Mesothelial cell of epicardium (in vitro differentiated cells): ENCODE measurements at regions not wholly inside any gene's neighbourhood (a gene's known extent, or its start where the extent isn't known, plus 50 kb on each side); places are given as distances from the start of the nearest gene placed in this dataset.
"Not testable (repeated sequence)": the region's sequence is repeated elsewhere in the genome, so short reads cannot be mapped to it uniquely, and the experiment has no call there.

Experiments
- DNase-seq, 2 experiments: peaks; one replicate each; pipeline ENCODE4 v3.0.0; 2021; ENCODE audit warnings: low spot score in 2 of 2; ENCODE audit not compliant: unreplicated experiment in 2 of 2
- H3K27ac Mint-ChIP-seq: 2 replicates; pipeline ENCODE4 v1.8.0; 2021; ENCODE audit warnings: mixed read lengths
- H3K27me3 Mint-ChIP-seq: 2 replicates; pipeline ENCODE4 v1.8.0; 2021; ENCODE audit warnings: low read depth, mixed read lengths
- H3K36me3 Mint-ChIP-seq: 2 replicates; pipeline ENCODE4 v1.8.0; 2021; ENCODE audit warnings: mixed read lengths
- H3K4me1 Mint-ChIP-seq: 2 replicates; pipeline ENCODE4 v1.8.0; 2021; ENCODE audit warnings: mixed read lengths
- H3K4me3 Mint-ChIP-seq: 2 replicates; pipeline ENCODE4 v1.8.0; 2021; ENCODE audit warnings: mild to moderate bottlenecking, moderate library complexity, mixed read lengths
- H3K9me3 Mint-ChIP-seq: 2 replicates; pipeline ENCODE4 v1.8.0; 2021; ENCODE audit warnings: mixed read lengths
- TF ChIP-seq, protein P1 (sequence below): fragments of 200-600 bp; sonication (generic); IDR thresholded peaks from one replicate; pipeline ENCODE4 v1.5.0; 2021; ENCODE audit warnings: antibody characterized with exemption; ENCODE audit not compliant: unreplicated experiment

DNA sequence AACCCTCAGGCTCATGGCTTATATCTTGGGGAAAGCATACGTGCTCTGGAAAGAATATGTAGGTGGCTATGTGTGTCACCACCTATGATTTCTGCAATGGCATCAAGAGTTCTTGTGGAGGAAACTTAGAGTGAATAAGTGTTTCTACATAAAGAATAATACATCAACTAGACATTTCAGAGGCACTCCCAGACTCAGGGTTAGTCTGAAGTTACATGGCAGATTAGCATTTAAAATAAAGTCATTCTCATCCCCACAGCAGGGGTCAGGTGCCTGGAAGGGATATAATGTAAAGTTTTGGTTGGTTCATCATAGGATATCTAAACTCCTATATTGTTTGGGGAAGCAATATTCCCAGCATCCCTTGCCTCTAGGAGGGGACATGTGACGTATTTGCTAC is 182.1 kb downstream of the PCTP start:
- TF ChIP-seq, protein P1, sequence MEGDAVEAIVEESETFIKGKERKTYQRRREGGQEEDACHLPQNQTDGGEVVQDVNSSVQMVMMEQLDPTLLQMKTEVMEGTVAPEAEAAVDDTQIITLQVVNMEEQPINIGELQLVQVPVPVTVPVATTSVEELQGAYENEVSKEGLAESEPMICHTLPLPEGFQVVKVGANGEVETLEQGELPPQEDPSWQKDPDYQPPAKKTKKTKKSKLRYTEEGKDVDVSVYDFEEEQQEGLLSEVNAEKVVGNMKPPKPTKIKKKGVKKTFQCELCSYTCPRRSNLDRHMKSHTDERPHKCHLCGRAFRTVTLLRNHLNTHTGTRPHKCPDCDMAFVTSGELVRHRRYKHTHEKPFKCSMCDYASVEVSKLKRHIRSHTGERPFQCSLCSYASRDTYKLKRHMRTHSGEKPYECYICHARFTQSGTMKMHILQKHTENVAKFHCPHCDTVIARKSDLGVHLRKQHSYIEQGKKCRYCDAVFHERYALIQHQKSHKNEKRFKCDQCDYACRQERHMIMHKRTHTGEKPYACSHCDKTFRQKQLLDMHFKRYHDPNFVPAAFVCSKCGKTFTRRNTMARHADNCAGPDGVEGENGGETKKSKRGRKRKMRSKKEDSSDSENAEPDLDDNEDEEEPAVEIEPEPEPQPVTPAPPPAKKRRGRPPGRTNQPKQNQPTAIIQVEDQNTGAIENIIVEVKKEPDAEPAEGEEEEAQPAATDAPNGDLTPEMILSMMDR: no peak
- no peak overlapping the region for H3K4me3 Mint-ChIP-seq
- no peaks in the 10 kb centered on the region for H3K36me3 Mint-ChIP-seq
- H3K27me3 Mint-ChIP-seq: peaks cover 13% of the 10 kb centered on the region
- DNase-seq: no peak
- H3K4me1 Mint-ChIP-seq: no peaks in the 10 kb centered on the region
- peaks cover 10% of the 10 kb centered on the region for H3K9me3 Mint-ChIP-seq
- no peak overlapping the region for H3K27ac Mint-ChIP-seq

DNA sequence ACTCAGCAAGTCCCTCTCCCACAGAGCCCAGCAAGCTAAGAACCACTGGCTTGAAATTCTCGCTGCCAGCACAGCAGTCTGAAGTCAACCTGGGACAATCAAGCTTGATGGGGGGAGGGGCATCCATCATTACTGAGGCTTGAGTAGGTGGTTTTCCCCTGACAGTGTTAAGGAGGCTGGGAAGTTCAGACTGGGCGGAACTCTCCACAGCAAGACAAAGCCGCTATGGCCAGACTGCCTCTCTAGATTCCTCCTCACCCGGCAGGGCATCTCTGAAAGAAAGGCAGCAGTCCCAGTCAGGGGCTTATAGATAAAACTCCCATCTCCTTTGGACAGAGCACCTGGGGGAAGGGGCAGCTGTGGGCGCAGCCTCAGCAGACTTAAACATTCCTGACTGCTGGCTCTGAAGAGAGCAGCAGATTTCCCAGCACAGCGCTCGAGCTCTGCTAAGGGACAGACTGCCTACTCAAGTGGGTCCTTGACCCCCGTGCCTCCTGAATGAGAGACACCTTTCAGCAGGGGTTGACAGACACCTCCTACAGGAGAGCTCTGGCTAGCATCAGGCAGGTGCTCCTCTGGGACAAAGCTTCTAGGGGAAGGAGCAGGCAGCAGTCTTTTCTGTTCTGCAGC is 188.4 kb downstream of the PCTP start:
- H3K36me3 Mint-ChIP-seq, H3K4me3 Mint-ChIP-seq, H3K4me1 Mint-ChIP-seq, DNase-seq, H3K27ac Mint-ChIP-seq: not testable (repeated sequence)
- Mint-ChIP-seq H3K9me3 (peaks cover 36% of the 10 kb centered on the region), H3K27me3 (peaks cover 12% of the 10 kb centered on the region)

DNA sequence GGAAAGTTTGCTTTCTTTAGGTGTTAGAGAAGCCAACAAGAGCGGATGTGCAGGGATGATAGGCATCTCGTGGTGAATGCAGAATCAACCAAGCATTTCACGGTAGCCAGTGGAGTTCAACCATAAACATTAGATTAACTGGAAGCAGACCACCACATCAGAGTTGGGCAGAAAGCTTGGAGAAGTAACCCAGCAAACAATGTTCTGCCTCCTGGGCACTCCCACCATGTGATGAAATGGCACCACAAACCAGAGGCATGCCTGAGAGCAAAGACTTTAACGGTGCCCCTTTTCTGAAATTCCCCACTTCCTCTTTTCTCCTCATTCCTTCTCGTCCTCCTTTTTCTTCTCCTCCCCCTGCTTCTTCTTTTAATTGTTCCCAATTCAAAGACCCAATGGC is 193.5 kb upstream of the ANKFN1 start:
- H3K27ac Mint-ChIP-seq: no peak overlapping the region
- H3K36me3 Mint-ChIP-seq: no peaks in the 10 kb centered on the region
- H3K4me1 Mint-ChIP-seq: no peaks in the 10 kb centered on the region
- H3K4me3 Mint-ChIP-seq: no peak overlapping the region
- no peaks in the 10 kb centered on the region for H3K9me3 Mint-ChIP-seq
- TF ChIP-seq, protein P1: no peak
- DNase-seq: no peak
- H3K27me3 Mint-ChIP-seq: peaks cover 15% of the 10 kb centered on the region

DNA sequence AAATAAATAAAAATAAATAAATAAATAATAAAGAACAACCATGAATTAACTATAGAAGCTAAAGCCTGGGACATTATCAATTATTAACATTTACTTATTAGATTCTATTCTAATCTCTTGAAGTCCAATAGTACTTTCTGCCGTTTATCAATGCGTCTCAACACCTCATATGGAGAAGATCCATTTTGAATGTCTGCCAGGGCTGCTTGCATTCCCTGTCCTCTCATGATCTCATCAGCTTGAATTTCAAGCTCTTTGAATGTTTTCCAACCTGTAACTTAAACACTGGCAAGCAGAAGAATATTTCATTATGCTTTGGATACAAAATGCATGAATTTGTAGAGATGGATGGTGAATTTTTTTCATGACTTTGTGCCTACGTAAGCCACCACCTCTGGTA is 191.9 kb upstream of the ANKFN1 start:
- no peak overlapping the region for H3K27ac Mint-ChIP-seq

DNA sequence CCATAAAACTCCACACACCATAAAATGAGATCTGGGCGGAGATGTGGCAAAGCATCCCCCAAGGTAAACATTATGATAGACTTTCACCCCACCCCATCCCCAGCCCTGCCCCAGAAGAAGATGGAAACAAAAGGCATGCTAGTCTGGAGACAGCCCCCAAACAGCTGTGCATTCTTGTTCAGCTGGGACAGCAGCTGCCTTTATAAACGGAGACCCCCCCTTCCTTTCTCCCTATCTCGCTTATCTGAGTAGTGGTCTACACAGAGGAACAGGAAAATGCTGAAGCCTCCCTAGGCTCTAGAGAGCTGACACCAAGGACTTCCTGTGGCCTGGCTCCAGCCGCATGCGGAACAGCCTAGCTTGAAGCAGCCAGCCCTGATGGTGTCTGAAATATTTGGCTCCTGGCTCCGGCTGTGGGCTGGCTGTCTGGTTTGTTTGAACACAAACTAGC is 190.3 kb upstream of the ANKFN1 start:
- Mint-ChIP-seq H3K4me1 (no peaks in the 10 kb centered on the region), H3K9me3 (no peaks in the 10 kb centered on the region), H3K36me3 (no peaks in the 10 kb centered on the region), H3K27ac (no peak overlapping the region), H3K27me3 (peaks cover 10% of the 10 kb centered on the region), H3K4me3 (no peak overlapping the region)
- no peak for DNase-seq
- TF ChIP-seq, protein P1: no peak

More for the DNA sequence above, 191.9 kb upstream of the ANKFN1 start:
- TF ChIP-seq, protein P1: no peak
- no peak for DNase-seq
- H3K4me1 Mint-ChIP-seq: no peaks in the 10 kb centered on the region
- H3K27me3 Mint-ChIP-seq: peaks cover 12% of the 10 kb centered on the region
- no peaks in the 10 kb centered on the region for H3K36me3 Mint-ChIP-seq
- H3K4me3 Mint-ChIP-seq: no peak overlapping the region
- H3K9me3 Mint-ChIP-seq: no peaks in the 10 kb centered on the region

DNA sequence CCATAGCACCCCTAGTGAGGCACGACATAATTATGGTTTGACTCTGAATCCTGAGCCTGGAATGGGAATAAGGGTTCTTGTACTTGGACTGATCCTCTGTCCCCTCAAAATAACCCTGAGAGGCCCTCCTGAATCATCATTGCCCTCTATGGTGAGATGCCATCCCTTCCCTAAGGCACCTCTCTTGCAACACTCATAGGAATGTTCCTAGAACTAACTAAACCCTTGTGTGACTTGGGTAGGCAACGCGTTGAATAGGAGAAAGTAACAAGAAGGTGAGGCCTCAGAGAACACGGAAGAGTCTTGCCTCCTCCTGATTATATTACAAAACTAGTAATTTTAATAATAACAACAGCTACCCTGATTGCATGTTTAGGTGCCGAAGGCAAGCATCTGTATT is 189.1 kb upstream of the ANKFN1 start:
- Mint-ChIP-seq H3K4me1 (no peaks in the 10 kb centered on the region), H3K36me3 (no peaks in the 10 kb centered on the region), H3K4me3 (no peak overlapping the region), H3K9me3 (no peaks in the 10 kb centered on the region), H3K27me3 (peaks cover 2% of the 10 kb centered on the region), H3K27ac (no peak overlapping the region)
- no peak for DNase-seq
- TF ChIP-seq, protein P1: no peak
